PC-3 (cell line): ENCODE measurements at regions not wholly inside any gene's neighbourhood (a gene's known extent, or its start where the extent isn't known, plus 50 kb on each side); places are given as distances from the start of the nearest gene placed in this dataset.

ENCODE experiments used
- ATAC-seq: fragments of 200-7000 bp; cut with Tn5 transposase; 2 replicates; pipeline ENCODE4 v1.9.1; 2020; ENCODE audit warnings: mild to moderate bottlenecking, moderate library complexity
- BruUV-seq: library from RNA; stranded (reverse); fragments of 400-500 nt; replicated peaks from 2 replicates; lab custom pipeline; 2021; lab: Mats Ljungman, UMichigan
- CTCF ChIA-PET: fragments of 300-600 bp; sonication (Branson Sonifier 250); formaldehyde crosslinking; loops from one replicate; lab custom pipeline; 2022; ENCODE audit warnings: antibody characterized with exemption; lab: Charles Lee
- POLR2A ChIA-PET: fragments of 300-600 bp; sonication (Branson Sonifier 250); formaldehyde crosslinking; loops from one replicate; lab custom pipeline; 2022; ENCODE audit warnings: antibody characterized with exemption; ENCODE audit not compliant: unreplicated experiment; lab: Charles Lee
- DNase-seq: peaks from one replicate; pipeline ENCODE4 v3.0.0-alpha.2; 2015
- H2AFZ ChIP-seq: fragments of 300-600 bp; sonication (generic); 2 replicates; pipeline ENCODE4 v1.6.0; 2016; ENCODE audit warnings: antibody characterized with exemption, low read length
- H3F3A ChIP-seq: fragments of 300-600 bp; sonication (generic); one replicate; pipeline ENCODE4 v1.6.0; 2017; ENCODE audit warnings: antibody characterized with exemption, low read length, control low read depth, mild to moderate bottlenecking; ENCODE audit not compliant: unreplicated experiment
- H3K27ac ChIP-seq: fragments of 300-600 bp; sonication (generic); 2 replicates; pipeline ENCODE4 v1.5.1; 2016; ENCODE audit warnings: mild to moderate bottlenecking, low read length
- H3K27me3 ChIP-seq: fragments of 300-600 bp; sonication (generic); 2 replicates; pipeline ENCODE4 v1.6.1; 2016; ENCODE audit warnings: low read length, mixed read lengths
- H3K36me3 ChIP-seq: fragments of 300-600 bp; sonication (generic); 2 replicates; pipeline ENCODE4 v1.6.1; 2016; ENCODE audit warnings: low read depth, mixed run types, low read length, mixed read lengths
- H3K4me1 ChIP-seq: fragments of 300-600 bp; sonication (generic); 2 replicates; pipeline ENCODE4 v1.5.1; 2016; ENCODE audit warnings: low read length; ENCODE audit not compliant: insufficient read depth
- H3K4me2 ChIP-seq: fragments of 300-600 bp; sonication (generic); 2 replicates; pipeline ENCODE4 v1.6.0; 2016; ENCODE audit warnings: low read length
- H3K4me3 ChIP-seq: fragments of 300-600 bp; sonication (generic); 2 replicates; pipeline ENCODE4 v1.5.1; 2016; ENCODE audit warnings: mild to moderate bottlenecking, low read length, mixed read lengths
- H3K79me2 ChIP-seq: fragments of 300-600 bp; sonication (generic); 2 replicates; pipeline ENCODE4 v1.6.1; 2017; ENCODE audit warnings: low read length, mixed read lengths
- H3K9ac ChIP-seq: fragments of 300-600 bp; sonication (generic); 2 replicates; pipeline ENCODE4 v1.6.0; 2016; ENCODE audit warnings: mild to moderate bottlenecking, low read length
- H3K9me2 ChIP-seq: fragments of 300-600 bp; sonication (generic); replicated peaks from 2 replicates; pipeline ENCODE4 v1.6.1; 2016; ENCODE audit warnings: mixed run types, low read length, mixed read lengths
- H3K9me3 ChIP-seq: fragments of 300-600 bp; sonication (generic); 2 replicates; pipeline ENCODE4 v1.6.1; 2016; ENCODE audit warnings: low read length, mixed read lengths
- H4K20me1 ChIP-seq: fragments of 300-600 bp; sonication (generic); 2 replicates; pipeline ENCODE4 v1.6.1; 2016; ENCODE audit warnings: low read length, mixed read lengths
- EZH2 ChIP-seq: fragments of 300-600 bp; sonication (generic); IDR thresholded peaks from one replicate; pipeline ENCODE4 v1.6.1; 2017; ENCODE audit warnings: antibody characterized with exemption, mild to moderate bottlenecking, low read length; ENCODE audit not compliant: unreplicated experiment
- EZH2phosphoT487 ChIP-seq: fragments of 300-600 bp; sonication (generic); IDR thresholded peaks from 2 replicates; pipeline ENCODE4 v1.6.1; 2018; ENCODE audit warnings: mild to moderate bottlenecking, antibody characterized with exemption, low read length, borderline replicate concordance
- intact Hi-C: fragments of 100-400 bp; cut with micrococcal nuclease; formaldehyde crosslinking; loops from 2 replicates; pipeline ENCODE4 v1.9.0; 2023
- TF ChIP-seq, protein P1 (sequence below): fragments of 300-600 bp; sonication (generic); conservative IDR thresholded peaks from 2 replicates; pipeline ENCODE4 v1.5.1; 2017; ENCODE audit warnings: antibody characterized with exemption, low read depth, mild to moderate bottlenecking, low read length

DNA sequence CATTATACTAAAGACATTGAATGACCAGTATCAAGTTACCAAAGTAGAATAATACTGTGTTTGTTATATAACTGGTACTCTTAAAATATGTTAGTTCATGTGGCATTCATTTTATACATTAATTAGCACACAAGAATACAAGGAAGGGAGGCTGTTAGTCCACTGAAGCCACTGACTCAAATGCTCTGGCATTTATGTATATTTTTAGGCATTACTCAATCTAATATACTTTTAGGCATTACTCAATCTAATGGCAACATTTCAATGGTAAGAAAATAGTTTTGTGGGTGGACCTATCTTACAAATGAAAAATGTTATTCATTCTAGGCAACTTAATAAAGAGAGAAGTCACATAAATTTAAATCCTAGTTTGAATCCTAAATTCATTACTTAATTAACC is 874.4 kb upstream of the USP15 start:
- H4K20me1 ChIP-seq, result no peaks in the 10 kb centered on the region
- H3K79me2 ChIP-seq, result no peaks in the 10 kb centered on the region
- H3K36me3 ChIP-seq, result no peaks in the 10 kb centered on the region
- ChIA-PET POLR2A (no interaction called here), CTCF (no interaction called here)
- peak; percentile 23 for DNase-seq
- H3K27ac ChIP-seq, result no peak overlapping the region
- no peaks in the 10 kb centered on the region for H3K4me1 ChIP-seq
- intact Hi-C loops, result no loop called here
- no peaks in the 10 kb centered on the region for H3K27me3 ChIP-seq
- H3K4me3 ChIP-seq, result no peak overlapping the region
- no TSS peak for BruUV-seq
- H3K9me3 ChIP-seq, result no peaks in the 10 kb centered on the region
- H3K4me2 ChIP-seq, result no peak overlapping the region
- H3F3A ChIP-seq, result no peaks in the 10 kb centered on the region
- H2AFZ ChIP-seq, result no peak overlapping the region
- H3K9me2 ChIP-seq, result no peaks in the 10 kb centered on the region
- ATAC-seq, result no peak
- no peak overlapping the region for H3K9ac ChIP-seq
- TF ChIP-seq EZH2phosphoT487, result no peak
- TF ChIP-seq EZH2, result no peak
- TF ChIP-seq, protein P1, sequence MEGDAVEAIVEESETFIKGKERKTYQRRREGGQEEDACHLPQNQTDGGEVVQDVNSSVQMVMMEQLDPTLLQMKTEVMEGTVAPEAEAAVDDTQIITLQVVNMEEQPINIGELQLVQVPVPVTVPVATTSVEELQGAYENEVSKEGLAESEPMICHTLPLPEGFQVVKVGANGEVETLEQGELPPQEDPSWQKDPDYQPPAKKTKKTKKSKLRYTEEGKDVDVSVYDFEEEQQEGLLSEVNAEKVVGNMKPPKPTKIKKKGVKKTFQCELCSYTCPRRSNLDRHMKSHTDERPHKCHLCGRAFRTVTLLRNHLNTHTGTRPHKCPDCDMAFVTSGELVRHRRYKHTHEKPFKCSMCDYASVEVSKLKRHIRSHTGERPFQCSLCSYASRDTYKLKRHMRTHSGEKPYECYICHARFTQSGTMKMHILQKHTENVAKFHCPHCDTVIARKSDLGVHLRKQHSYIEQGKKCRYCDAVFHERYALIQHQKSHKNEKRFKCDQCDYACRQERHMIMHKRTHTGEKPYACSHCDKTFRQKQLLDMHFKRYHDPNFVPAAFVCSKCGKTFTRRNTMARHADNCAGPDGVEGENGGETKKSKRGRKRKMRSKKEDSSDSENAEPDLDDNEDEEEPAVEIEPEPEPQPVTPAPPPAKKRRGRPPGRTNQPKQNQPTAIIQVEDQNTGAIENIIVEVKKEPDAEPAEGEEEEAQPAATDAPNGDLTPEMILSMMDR, result no peak

DNA sequence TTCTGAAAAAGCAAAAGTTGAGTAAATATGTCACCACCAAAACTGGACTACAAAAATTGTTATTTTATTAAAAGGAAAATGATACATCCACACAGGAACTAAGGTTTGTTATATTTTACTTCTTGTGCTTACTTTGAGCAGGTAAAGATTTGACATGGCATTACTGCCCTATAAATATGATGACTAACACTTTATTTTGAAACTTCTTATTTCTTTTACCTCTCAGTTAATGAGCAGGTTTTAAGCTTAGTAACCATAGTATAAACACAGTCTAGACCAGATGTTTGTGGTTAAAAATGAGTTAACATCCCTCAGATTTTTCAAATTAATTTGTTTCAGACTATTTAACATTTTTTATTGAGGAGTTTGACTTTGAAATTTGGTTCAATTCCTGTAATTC is 862.5 kb upstream of the USP15 start:
- Histone ChIP-seq H4K20me1 (no peaks in the 10 kb centered on the region), H3K79me2 (no peaks in the 10 kb centered on the region), H3K27ac (no peak overlapping the region), H3F3A (no peaks in the 10 kb centered on the region), H2AFZ (no peak overlapping the region), H3K4me3 (no peak overlapping the region), H3K4me1 (peaks cover 10% of the 10 kb centered on the region), H3K9me2 (no peaks in the 10 kb centered on the region), H3K27me3 (no peaks in the 10 kb centered on the region), H3K4me2 (no peak overlapping the region), H3K9ac (no peak overlapping the region), H3K36me3 (no peaks in the 10 kb centered on the region), H3K9me3 (no peaks in the 10 kb centered on the region)
- no peak for TF ChIP-seq EZH2phosphoT487
- TF ChIP-seq, protein P1, result no peak
- no peak for TF ChIP-seq EZH2
- intact Hi-C loops, result no loop called here
- peak; percentile 91 for ATAC-seq
- ChIA-PET CTCF (no interaction called here), POLR2A (no interaction called here)
- DNase-seq, result peak; percentile 52
- no TSS peak for BruUV-seq

DNA sequence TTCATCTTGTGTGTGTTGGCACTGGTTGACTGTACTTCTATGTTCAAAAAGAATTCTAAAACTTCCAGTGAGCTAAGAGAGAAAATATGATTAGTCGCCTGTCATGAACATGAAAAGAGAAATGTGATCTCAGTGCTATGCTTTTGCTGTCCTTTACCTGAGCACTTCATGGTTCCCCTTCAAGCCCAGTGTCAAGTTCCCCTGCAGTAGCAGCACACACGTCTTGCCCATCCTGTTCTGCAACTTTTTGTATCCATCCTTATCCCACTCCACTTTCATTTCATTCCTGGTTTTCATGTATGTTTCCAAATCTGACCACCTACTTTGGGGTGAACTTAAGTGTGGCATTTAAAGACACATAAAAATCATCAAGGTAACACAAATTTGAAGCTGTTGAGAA is 848.0 kb upstream of the USP15 start:
- no TSS peak for BruUV-seq
- DNase-seq, result peak; percentile 45
- Histone ChIP-seq H3K36me3 (no peaks in the 10 kb centered on the region), H3F3A (no peaks in the 10 kb centered on the region), H3K4me2 (no peak overlapping the region), H3K27ac (no peak overlapping the region), H3K4me3 (no peak overlapping the region), H3K9ac (no peak overlapping the region), H2AFZ (no peak overlapping the region), H3K4me1 (peaks cover 4% of the 10 kb centered on the region; the same call in 1 of the 2 replicates), H4K20me1 (no peaks in the 10 kb centered on the region), H3K79me2 (no peaks in the 10 kb centered on the region), H3K27me3 (no peaks in the 10 kb centered on the region), H3K9me3 (no peaks in the 10 kb centered on the region), H3K9me2 (no peaks in the 10 kb centered on the region)
- TF ChIP-seq EZH2, result no peak
- TF ChIP-seq, protein P1, result no peak
- TF ChIP-seq EZH2phosphoT487, result no peak
- ChIA-PET CTCF (no interaction called here), POLR2A (interaction anchor here (0.6 kb wide), 1 partner anchor 12 kb away, joined by 4 read pairs; no protein-coding TSS in a partner anchor)
- intact Hi-C loops, result no loop called here
- ATAC-seq, result no peak
